Ovary (tissue), 3 donors: ENCODE measurements at regions not wholly inside any gene's neighbourhood (a gene's known extent, or its start where the extent isn't known, plus 50 kb on each side); places are given as distances from the start of the nearest gene placed in this dataset.

ENCODE experiments used
- CTCF ChIP-seq, 3 donors: fragments of 450-650 bp in 2 of 3; fragments of 200-600 bp in 1 of 3; IDR thresholded peaks; one replicate each; pipeline versions ENCODE4 v1.5.1 to v1.8.0; 2016 to 2022; ENCODE audit warnings: antibody characterized with exemption in 3 of 3, mild to moderate bottlenecking in 1 of 3
- EP300 ChIP-seq: sonication (generic); formaldehyde crosslinking; IDR thresholded peaks from one replicate; pipeline ENCODE4 v1.6.1; 2017; ENCODE audit warnings: antibody characterized with exemption
- donor health status: DM: no; HTN: no; CAD: no.

DNA sequence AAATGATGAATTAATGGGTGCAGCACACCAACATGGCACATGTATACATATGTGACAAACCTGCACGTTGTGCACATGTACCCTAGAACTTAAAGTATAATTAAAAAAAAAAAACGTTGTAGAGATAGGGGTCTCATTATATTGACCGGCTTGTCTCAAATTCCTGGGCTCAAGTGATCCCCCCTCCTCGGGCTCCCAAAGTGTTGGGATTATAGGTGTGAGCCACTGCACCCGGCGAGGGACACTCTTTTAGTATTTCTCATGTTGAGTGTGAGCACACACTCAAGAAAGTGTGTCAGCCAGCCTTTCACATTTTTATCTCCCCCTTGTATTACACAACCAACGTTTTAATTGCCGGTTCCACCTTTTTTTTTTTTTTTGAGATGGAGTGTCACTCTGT is 87.7 kb upstream of the SPIN1 start:
- TF ChIP-seq CTCF (IDR thresholded peaks at IDR 0.05): no peak
- TF ChIP-seq EP300: no peak
